ENCODE measurements at regions not wholly inside any gene's neighbourhood (a gene's known extent, or its start where the extent isn't known, plus 50 kb on each side); places are given as distances from the start of the nearest gene placed in this dataset.
A peak's percentile ranks its signal among the peaks of the same experiment; 100 is the strongest.
"Not testable (repeated sequence)": the region's sequence is repeated elsewhere in the genome, so short reads cannot be mapped to it uniquely, and the experiment has no call there.

- ChIA-PET CTCF (no interaction called here), POLR2A (ENCODE audit: unreplicated experiment) (no interaction called here)
- H3K9me3 ChIP-seq (ENCODE audit: low read length) = no peaks in the 10 kb centered on the region
- H3F3A ChIP-seq (ENCODE audit: low read length, unreplicated experiment) = no peaks in the 10 kb centered on the region
- no peak for DNase-seq
- no peak overlapping the region for H2AFZ ChIP-seq (ENCODE audit: low read length)
- no peaks in the 10 kb centered on the region for H3K27me3 ChIP-seq (ENCODE audit: low read length)
- TF ChIP-seq EZH2phosphoT487 (IDR thresholded peaks at IDR 0.05; ENCODE audit: borderline replicate concordance, low read length) = no peak
- TF ChIP-seq EZH2 (IDR thresholded peaks at IDR 0.05; ENCODE audit: low read length, unreplicated experiment) = no peak
- TF ChIP-seq CTCF (conservative IDR thresholded peaks at IDR 0.05; ENCODE audit: low read depth, low read length) = no peak
- intact Hi-C loops (cut with micrococcal nuclease) = no loop called here
- H3K79me2 ChIP-seq (ENCODE audit: low read length) = no peaks in the 10 kb centered on the region
- no peak overlapping the region for H3K27ac ChIP-seq (ENCODE audit: low read length)
- no peaks in the 10 kb centered on the region for H3K36me3 ChIP-seq (ENCODE audit: low read depth, low read length)
- no peak overlapping the region for H3K4me3 ChIP-seq (ENCODE audit: low read length)
- peaks cover 59% of the 10 kb centered on the region for H3K4me1 ChIP-seq (ENCODE audit: insufficient read depth, low read length)
- no TSS peak for BruUV-seq (replicated peaks)
- no peak for ATAC-seq
- H3K9me2 ChIP-seq (replicated peaks; ENCODE audit: low read length) = no peaks in the 10 kb centered on the region
- H4K20me1 ChIP-seq (ENCODE audit: low read length) = no peaks in the 10 kb centered on the region
- no peak overlapping the region for H3K4me2 ChIP-seq (ENCODE audit: low read length)
- H3K9ac ChIP-seq (ENCODE audit: low read length) = no peak overlapping the region
These were observed 71.3 kb upstream of the PODXL start for GRCh38 chr7:131627735-131628190.

- ChIA-PET CTCF (no interaction called here), POLR2A (ENCODE audit: unreplicated experiment) (no interaction called here)
- H3K9me3 ChIP-seq (ENCODE audit: low read length) = no peaks in the 10 kb centered on the region
- BruUV-seq (replicated peaks) = no TSS peak
- peak overlapping the region; percentile 77; the same call in 1 of the 2 replicates for H3K4me2 ChIP-seq (ENCODE audit: low read length)
- H3K4me1 ChIP-seq (ENCODE audit: insufficient read depth, low read length) = peaks cover 55% of the 10 kb centered on the region
- peak overlapping the region; percentile 36; the same call in 1 of the 2 replicates for H3K9ac ChIP-seq (ENCODE audit: low read length)
- peak overlapping the region; percentile 86 for H3K27ac ChIP-seq (ENCODE audit: low read length)
- no peaks in the 10 kb centered on the region for H3K9me2 ChIP-seq (replicated peaks; ENCODE audit: low read length)
- TF ChIP-seq EZH2 (IDR thresholded peaks at IDR 0.05; ENCODE audit: low read length, unreplicated experiment) = no peak
- no peak for TF ChIP-seq EZH2phosphoT487 (IDR thresholded peaks at IDR 0.05; ENCODE audit: borderline replicate concordance, low read length)
- no peak for TF ChIP-seq CTCF (conservative IDR thresholded peaks at IDR 0.05; ENCODE audit: low read depth, low read length)
- H3K79me2 ChIP-seq (ENCODE audit: low read length) = no peaks in the 10 kb centered on the region
- no peaks in the 10 kb centered on the region for H4K20me1 ChIP-seq (ENCODE audit: low read length)
- no peaks in the 10 kb centered on the region for H3F3A ChIP-seq (ENCODE audit: low read length, unreplicated experiment)
- H2AFZ ChIP-seq (ENCODE audit: low read length) = no peak overlapping the region
- no peak for DNase-seq
- H3K4me3 ChIP-seq (ENCODE audit: low read length) = no peak overlapping the region
- ATAC-seq = no peak
- no peaks in the 10 kb centered on the region for H3K27me3 ChIP-seq (ENCODE audit: low read length)
- intact Hi-C loops (cut with micrococcal nuclease) = no loop called here
- no peaks in the 10 kb centered on the region for H3K36me3 ChIP-seq (ENCODE audit: low read depth, low read length)
These were observed 70.2 kb upstream of the PODXL start for GRCh38 chr7:131626643-131627042.

- Histone ChIP-seq H3K4me3 (ENCODE audit: low read length) (peak overlapping the region; percentile 37; the same call in 1 of the 2 replicates), H3K79me2 (ENCODE audit: low read length) (no peaks in the 10 kb centered on the region), H4K20me1 (ENCODE audit: low read length) (no peaks in the 10 kb centered on the region), H3K36me3 (ENCODE audit: low read depth, low read length) (no peaks in the 10 kb centered on the region), H3K9me3 (ENCODE audit: low read length) (no peaks in the 10 kb centered on the region), H2AFZ (ENCODE audit: low read length) (peak overlapping the region; percentile 75), H3K4me1 (ENCODE audit: insufficient read depth, low read length) (peaks cover 55% of the 10 kb centered on the region), H3K4me2 (ENCODE audit: low read length) (peak overlapping the region; percentile 77), H3K27me3 (ENCODE audit: low read length) (no peaks in the 10 kb centered on the region), H3K9me2 (replicated peaks; ENCODE audit: low read length) (no peaks in the 10 kb centered on the region), H3K9ac (ENCODE audit: low read length) (peak overlapping the region; percentile 44), H3F3A (ENCODE audit: low read length, unreplicated experiment) (no peaks in the 10 kb centered on the region), H3K27ac (ENCODE audit: low read length) (peak overlapping the region; percentile 86)
- peak; percentile 29; the same call in 1 of the 2 replicates for TF ChIP-seq CTCF (conservative IDR thresholded peaks at IDR 0.05; ENCODE audit: low read depth, low read length)
- no peak for TF ChIP-seq EZH2 (IDR thresholded peaks at IDR 0.05; ENCODE audit: low read length, unreplicated experiment)
- no peak for TF ChIP-seq EZH2phosphoT487 (IDR thresholded peaks at IDR 0.05; ENCODE audit: borderline replicate concordance, low read length)
- CTCF ChIA-PET = interaction anchor here (0.7 to 1.1 kb wide), 3 partner anchors 79 to 100 kb away, joined by 3 to 4 read pairs (median 3); no protein-coding TSS in a partner anchor
- DNase-seq (peak; percentile 93), ATAC-seq (peak; percentile 85)
- no TSS peak for BruUV-seq (replicated peaks)
- intact Hi-C loops (cut with micrococcal nuclease) = no loop called here
- POLR2A ChIA-PET (ENCODE audit: unreplicated experiment) = interaction anchor here (0.5 kb wide), 1 partner anchor 10 kb away, joined by 3 read pairs; no protein-coding TSS in a partner anchor
These were observed 69.5 kb upstream of the PODXL start for GRCh38 chr7:131625817-131626372.

- ATAC-seq = peak; percentile 21
- BruUV-seq (replicated peaks) = TSS peak; percentile 89
- H3K9me2 ChIP-seq (replicated peaks; ENCODE audit: low read length); H3K27me3 ChIP-seq (ENCODE audit: low read length); H3K79me2 ChIP-seq (ENCODE audit: low read length); intact Hi-C loops (cut with micrococcal nuclease); DNase-seq; H4K20me1 ChIP-seq (ENCODE audit: low read length); H3K36me3 ChIP-seq (ENCODE audit: low read depth, low read length); H3F3A ChIP-seq (ENCODE audit: low read length, unreplicated experiment); H3K9me3 ChIP-seq (ENCODE audit: low read length): not testable (repeated sequence)
- H3K27ac ChIP-seq (ENCODE audit: low read length) = peak overlapping the region; percentile 86
- peak overlapping the region; percentile 37; the same call in 1 of the 2 replicates for H3K4me3 ChIP-seq (ENCODE audit: low read length)
- H3K4me2 ChIP-seq (ENCODE audit: low read length) = peak overlapping the region; percentile 77
- ChIA-PET POLR2A (ENCODE audit: unreplicated experiment) (interaction anchor here (0.5 kb wide), 1 partner anchor 10 kb away, joined by 3 read pairs; no protein-coding TSS in a partner anchor), CTCF (interaction anchor here (0.7 to 1.1 kb wide), 3 partner anchors 79 to 100 kb away, joined by 3 to 4 read pairs (median 3); no protein-coding TSS in a partner anchor)
- peaks cover 54% of the 10 kb centered on the region for H3K4me1 ChIP-seq (ENCODE audit: insufficient read depth, low read length)
- H3K9ac ChIP-seq (ENCODE audit: low read length) = peak overlapping the region; percentile 44; the same call in 1 of the 2 replicates
- peak overlapping the region; percentile 75 for H2AFZ ChIP-seq (ENCODE audit: low read length)
These were observed 68.9 kb upstream of the PODXL start for GRCh38 chr7:131625345-131625744.
